CD14-positive monocyte (primary cell): ENCODE measurements at regions not wholly inside any gene's neighbourhood (a gene's known extent, or its start where the extent isn't known, plus 50 kb on each side); places are given as distances from the start of the nearest gene placed in this dataset.

ENCODE experiments used
- DNase-seq, 3 donors: peaks; one replicate each; pipeline ENCODE4 v3.0.0-alpha.2; 2011 to 2022
- H2AFZ ChIP-seq: 2 replicates; pipeline ENCODE4 v1.6.0; 2012; ENCODE audit warnings: mild to moderate bottlenecking, low read depth, low read length, inconsistent platforms; ENCODE audit not compliant: insufficient read depth, poor library complexity, severe bottlenecking
- H3K27ac ChIP-seq, 2 donors: 1 replicate in 1 of 2; 2 replicates in 1 of 2; pipeline ENCODE4 v1.5.1; 2012 to 2013; ENCODE audit warnings: low read length in 2 of 2, control low read depth in 1 of 2, inconsistent platforms in 1 of 2, low read depth in 1 of 2, mild to moderate bottlenecking in 1 of 2
- H3K27me3 ChIP-seq, 2 donors: one replicate each; pipeline versions ENCODE4 v1.6.0 to v1.6.1; 2011 to 2013; ENCODE audit warnings: low read length in 2 of 2; ENCODE audit not compliant: control insufficient read depth in 2 of 2, insufficient read depth in 2 of 2
- H3K36me3 ChIP-seq, 2 donors: replicated peaks in 1 of 2; 1 replicate in 1 of 2; 2 replicates in 1 of 2; pipeline versions ENCODE4 v1.5.1 to v1.6.1; 2012 to 2013; ENCODE audit warnings: low read length in 2 of 2, control low read depth in 1 of 2, inconsistent platforms in 1 of 2, mild to moderate bottlenecking in 1 of 2; ENCODE audit not compliant: insufficient read depth in 2 of 2, control insufficient read depth in 1 of 2
- H3K4me1 ChIP-seq, 2 donors: 1 replicate in 1 of 2; 2 replicates in 1 of 2; pipeline versions ENCODE4 v1.5.1 to v1.6.1; 2012 to 2013; ENCODE audit warnings: low read length in 2 of 2, control low read depth in 1 of 2, inconsistent platforms in 1 of 2, mild to moderate bottlenecking in 1 of 2, moderate library complexity in 1 of 2; ENCODE audit not compliant: insufficient read depth in 2 of 2, control insufficient read depth in 1 of 2
- H3K4me2 ChIP-seq: replicated peaks from 2 replicates; pipeline ENCODE3; 2012; ENCODE audit warnings: low read length, moderate library complexity, mild to moderate bottlenecking; ENCODE audit not compliant: poor library complexity, severe bottlenecking; ENCODE audit errors: extremely low read depth
- H3K4me3 ChIP-seq, 3 experiments: fragments of 200-600 bp in 1 of 3; sonication (generic) in 1 of 3; replicated peaks in 1 of 3; 1 replicate in 2 of 3; 2 replicates in 1 of 3; pipeline ENCODE4 v1.5.1; 2011 to 2013; ENCODE audit warnings: low read length in 3 of 3, mild to moderate bottlenecking in 3 of 3, control low read depth in 2 of 3, low read depth in 2 of 3, inconsistent platforms in 1 of 3, moderate library complexity in 1 of 3
- H3K79me2 ChIP-seq: 2 replicates; pipeline ENCODE4 v1.6.0; 2012; ENCODE audit warnings: mild to moderate bottlenecking, control low read depth, inconsistent platforms, low read length, moderate library complexity; ENCODE audit not compliant: insufficient read depth
- H3K9ac ChIP-seq: 2 replicates; pipeline ENCODE4 v1.6.0; 2017; ENCODE audit warnings: low read length, mild to moderate bottlenecking; ENCODE audit not compliant: insufficient read depth, poor library complexity, severe bottlenecking
- H3K9me3 ChIP-seq, 2 donors: replicated peaks in 1 of 2; 1 replicate in 1 of 2; 2 replicates in 1 of 2; pipeline versions ENCODE4 v1.5.1 to v1.6.1; 2012 to 2013; ENCODE audit warnings: low read length in 2 of 2, control low read depth in 1 of 2; ENCODE audit not compliant: control insufficient read depth in 1 of 2, insufficient read depth in 1 of 2
- H4K20me1 ChIP-seq: 2 replicates; pipeline ENCODE4 v1.6.0; 2012; ENCODE audit warnings: mild to moderate bottlenecking, low read length, control low read depth, moderate library complexity; ENCODE audit not compliant: insufficient read depth
- H3K27ac Mint-ChIP-seq, 7 donors: one replicate each; pipeline ENCODE4 v1.8.0; 2020; ENCODE audit warnings: mild to moderate bottlenecking in 7 of 7, mixed read lengths in 7 of 7, moderate library complexity in 6 of 7, inconsistent platforms in 2 of 7
- H3K27me3 Mint-ChIP-seq, 3 donors: one replicate each; pipeline ENCODE4 v1.8.0; 2021 to 2022; ENCODE audit warnings: low read depth in 3 of 3, mild to moderate bottlenecking in 3 of 3, mixed read lengths in 3 of 3, moderate library complexity in 3 of 3, inconsistent platforms in 1 of 3
- H3K36me3 Mint-ChIP-seq, 2 donors: one replicate each; pipeline ENCODE4 v1.8.0; 2020; ENCODE audit warnings: mixed read lengths in 2 of 2, inconsistent platforms in 1 of 2, mild to moderate bottlenecking in 1 of 2
- H3K4me1 Mint-ChIP-seq: one replicate; pipeline ENCODE4 v1.8.0; 2020; ENCODE audit warnings: mild to moderate bottlenecking, mixed read lengths
- H3K4me3 Mint-ChIP-seq, 2 donors: one replicate each; pipeline ENCODE4 v1.8.0; 2020; ENCODE audit warnings: mild to moderate bottlenecking in 2 of 2, mixed read lengths in 2 of 2, moderate library complexity in 1 of 2
- H3K9me3 Mint-ChIP-seq, 7 donors: one replicate each; pipeline ENCODE4 v1.8.0; 2020 to 2022; ENCODE audit warnings: mixed read lengths in 7 of 7, mild to moderate bottlenecking in 6 of 7, moderate library complexity in 6 of 7, inconsistent platforms in 2 of 7
- CTCF ChIP-seq: fragments of 200-600 bp; IDR thresholded peaks from one replicate; pipeline ENCODE4 v1.8.0; 2022; ENCODE audit warnings: antibody characterized with exemption, mild to moderate bottlenecking
- WGBS: methylation state at CpG from one replicate; pipeline ENCODE4 v1.1.5; 2013; ENCODE audit warnings: missing lambda C conversion rate; ENCODE audit not compliant: insufficient coverage; 5-methylcytosine and 5-hydroxymethylcytosine counted together
- intact Hi-C, 2 donors: fragments of 100-400 bp; cut with micrococcal nuclease; formaldehyde crosslinking; loops; one replicate each; pipeline versions ENCODE4 v1.15.0 to v1.15.1; 2023

DNA sequence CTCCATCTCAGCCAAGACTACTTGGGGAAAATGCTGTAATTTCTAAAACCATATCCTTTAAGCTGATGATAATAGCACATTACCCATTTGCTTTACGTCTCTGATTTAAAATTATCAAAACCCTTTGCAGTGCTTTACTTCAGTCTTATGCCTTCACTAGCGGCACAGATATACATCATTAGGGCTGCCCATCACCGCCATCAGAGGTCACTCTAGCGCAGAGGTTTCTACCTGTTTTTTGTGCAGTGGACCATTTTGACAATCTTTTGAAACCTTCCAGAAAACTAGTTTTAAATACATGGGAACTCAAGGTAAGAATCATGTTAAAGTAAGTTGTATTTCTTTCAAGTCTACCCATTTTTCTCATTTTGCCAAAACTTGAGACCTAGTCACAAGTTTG, 592.5 kb downstream of the PPARGC1A start:
- DNase-seq: no peak
- H3K27me3 ChIP-seq: no peaks in the 10 kb centered on the region
- no peak overlapping the region for H2AFZ ChIP-seq
- WGBS: 100% methylated on average over 2 of the region's 4 CpGs
- no peak overlapping the region for H3K9ac ChIP-seq
- intact Hi-C loops: no loop called here
- H3K27ac ChIP-seq: no peak overlapping the region
- Mint-ChIP-seq H3K36me3 (no peaks in the 10 kb centered on the region), H3K9me3 (peaks cover 0 to 7% (median 3%) of the 10 kb centered on the region in 7 donors), H3K4me3 (no peak overlapping the region), H3K27me3 (no peaks in the 10 kb centered on the region), H3K4me1 (peaks cover 22% of the 10 kb centered on the region), H3K27ac (no peak overlapping the region)
- H3K79me2 ChIP-seq: no peaks in the 10 kb centered on the region
- H3K4me1 ChIP-seq: peaks cover 16 to 19% of the 10 kb centered on the region in 2 donors
- H3K36me3 ChIP-seq: no peaks in the 10 kb centered on the region
- H3K4me3 ChIP-seq: no peak overlapping the region
- H3K9me3 ChIP-seq: no peaks in the 10 kb centered on the region
- no peaks in the 10 kb centered on the region for H4K20me1 ChIP-seq
- no peak for TF ChIP-seq CTCF
- no peak overlapping the region for H3K4me2 ChIP-seq

DNA sequence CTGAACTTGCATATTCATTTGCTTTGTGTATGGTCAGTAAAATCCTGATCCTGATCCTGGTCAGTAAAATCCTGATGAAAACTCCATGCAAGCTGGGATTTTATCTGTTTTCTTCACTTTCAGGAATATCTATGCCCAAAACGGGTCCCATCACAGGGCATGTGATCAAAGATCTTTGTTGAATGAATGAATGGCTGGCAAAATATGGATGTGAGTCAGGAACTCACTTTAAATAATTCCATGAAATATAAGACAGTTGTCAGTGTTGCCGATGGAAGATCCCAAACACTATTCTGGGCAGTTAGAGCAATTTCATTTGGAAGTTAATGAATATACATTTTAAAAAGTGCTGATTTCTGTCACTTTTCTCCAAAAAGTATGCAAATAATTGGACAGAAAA, 598.4 kb downstream of the GBA3 start:
- no peaks in the 10 kb centered on the region for H3K36me3 Mint-ChIP-seq
- no CpG with 5 or more reads among the region's 2 CpGs for WGBS
- H3K4me3 Mint-ChIP-seq: no peak overlapping the region
- no peak overlapping the region for H3K27ac Mint-ChIP-seq
- H3K27me3 Mint-ChIP-seq: no peaks in the 10 kb centered on the region
- peaks cover 0 to 7% (median 3%) of the 10 kb centered on the region in 7 donors for H3K9me3 Mint-ChIP-seq
- Histone ChIP-seq H2AFZ (peak overlapping the region; percentile 41), H3K4me2 (no peak overlapping the region), H3K36me3 (no peaks in the 10 kb centered on the region), H3K27ac (no peak overlapping the region), H4K20me1 (no peaks in the 10 kb centered on the region), H3K27me3 (no peaks in the 10 kb centered on the region), H3K4me1 (no peaks in the 10 kb centered on the region), H3K9me3 (no peaks in the 10 kb centered on the region), H3K79me2 (no peaks in the 10 kb centered on the region), H3K4me3 (no peak overlapping the region), H3K9ac (no peak overlapping the region)
- DNase-seq: no peak
- peaks cover 3% of the 10 kb centered on the region for H3K4me1 Mint-ChIP-seq
- no peak for TF ChIP-seq CTCF
- intact Hi-C loops: no loop called here
